Endothelial cell of umbilical vein (primary cell): ENCODE measurements at regions not wholly inside any gene's neighbourhood (a gene's known extent, or its start where the extent isn't known, plus 50 kb on each side); places are given as distances from the start of the nearest gene placed in this dataset.

ENCODE experiments used
- BruUV-seq: library from RNA; stranded (reverse); fragments of 400-500 nt; replicated peaks from 2 replicates; lab custom pipeline; 2021; lab: Mats Ljungman, UMichigan
- CTCF ChIA-PET: fragments of 300-600, 350-600 bp; sonication (Branson Sonifier 250); formaldehyde crosslinking; loops from one replicate; lab custom pipeline; 2021; ENCODE audit warnings: antibody characterized with exemption, inconsistent platforms; lab: Charles Lee
- POLR2A ChIA-PET: fragments of 300-600, 350-600 bp; sonication (Branson Sonifier 250); formaldehyde crosslinking; loops from one replicate; lab custom pipeline; 2021; ENCODE audit warnings: antibody characterized with exemption, inconsistent platforms; lab: Charles Lee
- DNase-seq: peaks from one replicate; pipeline ENCODE4 v3.0.0-alpha.2; 2011; ENCODE audit warnings: low read depth, low spot score
- FAIRE-seq: peaks from 2 replicates; lab custom pipeline; 2011; peaks lifted over from hg19 to GRCh38; lab: Jason Lieb, UNC
- H2AFZ ChIP-seq: 2 replicates; pipeline ENCODE4 v1.6.0; 2012; ENCODE audit warnings: low read depth, low read length, control low read depth, inconsistent platforms
- H3K27ac ChIP-seq: 2 replicates; pipeline ENCODE4 v1.5.1; 2011; ENCODE audit warnings: low read depth, mild to moderate bottlenecking, control low read depth, low read length, moderate library complexity; ENCODE audit not compliant: insufficient read depth
- H3K27me3 ChIP-seq, 2 experiments: 2 replicates each; pipeline versions ENCODE4 v1.6.0 to v1.6.1; 2011; ENCODE audit warnings: low read length in 2 of 2, mixed read lengths in 1 of 2; ENCODE audit not compliant: control insufficient read depth in 2 of 2, insufficient read depth in 2 of 2
- H3K36me3 ChIP-seq, 2 experiments: 2 replicates in 1 of 2; 3 replicates in 1 of 2; pipeline ENCODE4 v1.5.1; 2011; ENCODE audit warnings: low read length in 2 of 2, mild to moderate bottlenecking in 1 of 2, moderate library complexity in 1 of 2; ENCODE audit not compliant: control insufficient read depth in 2 of 2, insufficient read depth in 2 of 2; ENCODE audit errors: extremely low read depth in 1 of 2
- H3K4me1 ChIP-seq: 3 replicates; pipeline ENCODE4 v1.5.1; 2011; ENCODE audit warnings: mild to moderate bottlenecking, low read length; ENCODE audit not compliant: control insufficient read depth, insufficient read depth; ENCODE audit errors: extremely low read depth
- H3K4me2 ChIP-seq: 2 replicates; pipeline ENCODE4 v1.6.1; 2011; ENCODE audit warnings: low read length, control low read depth, mixed read lengths; ENCODE audit not compliant: insufficient read depth
- H3K4me3 ChIP-seq, 3 experiments: fragments of 200-600 bp in 1 of 3; sonication (generic), shearing (Covaris generic) in 1 of 3; replicated peaks in 1 of 3; 2 replicates each; pipeline ENCODE4 v1.5.1; 2011 to 2016; ENCODE audit warnings: control low read depth in 3 of 3, low read length in 3 of 3, mild to moderate bottlenecking in 2 of 3, inconsistent platforms in 1 of 3, low read depth in 1 of 3, moderate library complexity in 1 of 3; ENCODE audit not compliant: insufficient read depth in 1 of 3
- H3K79me2 ChIP-seq: 2 replicates; pipeline ENCODE4 v1.6.0; 2012; ENCODE audit warnings: low read length, inconsistent platforms; ENCODE audit not compliant: control insufficient read depth, insufficient read depth
- H3K9ac ChIP-seq: replicated peaks from 2 replicates; pipeline ENCODE3; 2011; ENCODE audit warnings: low read length, control low read depth; ENCODE audit not compliant: insufficient read depth; ENCODE audit errors: extremely low read depth
- H3K9me1 ChIP-seq: replicated peaks from 3 replicates; pipeline ENCODE4 v1.6.0; 2011; ENCODE audit warnings: mild to moderate bottlenecking, low read length; ENCODE audit not compliant: control insufficient read depth, insufficient read depth; ENCODE audit errors: extremely low read depth
- H3K9me3 ChIP-seq: replicated peaks from 2 replicates; pipeline ENCODE4 v1.5.1; 2012; ENCODE audit warnings: low read length, inconsistent platforms; ENCODE audit not compliant: control insufficient read depth, insufficient read depth
- H4K20me1 ChIP-seq: replicated peaks from 2 replicates; pipeline ENCODE3; 2011; ENCODE audit warnings: mild to moderate bottlenecking, low read length; ENCODE audit not compliant: control insufficient read depth, insufficient read depth; ENCODE audit errors: extremely low read depth
- EZH2 ChIP-seq: IDR thresholded peaks from 2 replicates; pipeline ENCODE4 v1.6.1; 2012; ENCODE audit warnings: borderline replicate concordance, low read depth, mild to moderate bottlenecking, moderate library complexity, low read length, inconsistent platforms; ENCODE audit not compliant: severe bottlenecking
- FOS ChIP-seq: IDR thresholded peaks from 2 replicates; pipeline ENCODE4 v1.6.1; 2011; ENCODE audit warnings: mild to moderate bottlenecking, low read length, moderate library complexity, borderline replicate concordance; ENCODE audit not compliant: insufficient read depth
- GATA2 ChIP-seq: IDR thresholded peaks from 2 replicates; pipeline ENCODE4 v1.7.0; 2011; ENCODE audit warnings: low read depth, mild to moderate bottlenecking, moderate library complexity, mixed read lengths, low read length; ENCODE audit not compliant: insufficient read length, insufficient read depth
- JUN ChIP-seq: IDR thresholded peaks from 2 replicates; pipeline ENCODE4 v1.6.1; 2011; ENCODE audit warnings: borderline replicate concordance, low read depth; ENCODE audit not compliant: insufficient read length, insufficient read depth
- MYC ChIP-seq: IDR thresholded peaks from one replicate; pipeline ENCODE4 v1.6.1; 2011; ENCODE audit warnings: mild to moderate bottlenecking, low read depth, low read length
- POLR2A ChIP-seq: IDR thresholded peaks from 2 replicates; pipeline ENCODE4 v1.6.1; 2012; ENCODE audit warnings: low read depth, mild to moderate bottlenecking, control low read depth, low read length
- POLR2AphosphoS5 ChIP-seq: IDR thresholded peaks from 2 replicates; pipeline ENCODE4 v1.6.1; 2012; ENCODE audit warnings: low read depth, mild to moderate bottlenecking, control low read depth, low read length, moderate library complexity; ENCODE audit not compliant: insufficient read depth
- dilution Hi-C: fragments of 300-500 bp; cut with MboI; formaldehyde crosslinking; loops from one replicate; pipeline ENCODE4 v1.15.0; 2019; ENCODE audit warnings: low sequenced_read_pairs; ENCODE audit not compliant: extremely low pct_ligation_motif_present
- intact Hi-C: fragments of 100-400 bp; cut with micrococcal nuclease; formaldehyde crosslinking; loops from one replicate; pipeline ENCODE4 v1.10.0; 2022
- TF ChIP-seq, protein P1 (sequence below): IDR thresholded peaks from 2 replicates; pipeline ENCODE4 v1.6.1; 2011; ENCODE audit not compliant: insufficient read depth, insufficient read length
- TF ChIP-seq, protein P2 (sequence below), 2 donors: IDR thresholded peaks; 1 replicate in 1 of 2; 2 replicates in 1 of 2; pipeline ENCODE4 v1.5.1; 2011; ENCODE audit warnings: low read length in 2 of 2, mild to moderate bottlenecking in 2 of 2, moderate library complexity in 2 of 2, control low read depth in 1 of 2, inconsistent platforms in 1 of 2, low read depth in 1 of 2; ENCODE audit not compliant: insufficient read depth in 1 of 2; ENCODE audit errors: extremely low read depth in 1 of 2

GRCh38 chr3:154662851-154663250, 232.9 kb upstream of the GPR149 start:
- H3K27ac ChIP-seq: no peak overlapping the region
- H4K20me1 ChIP-seq: no peaks in the 10 kb centered on the region
- H3K4me1 ChIP-seq: no peaks in the 10 kb centered on the region
- intact Hi-C loops (no loop called here), dilution Hi-C loops (no loop called here)
- H3K4me2 ChIP-seq: no peak overlapping the region
- H3K9me3 ChIP-seq: peaks cover 2% of the 10 kb centered on the region
- TF ChIP-seq GATA2: no peak
- no peak for TF ChIP-seq POLR2A
- TF ChIP-seq JUN: no peak
- no peak for TF ChIP-seq FOS
- TF ChIP-seq, protein P1, sequence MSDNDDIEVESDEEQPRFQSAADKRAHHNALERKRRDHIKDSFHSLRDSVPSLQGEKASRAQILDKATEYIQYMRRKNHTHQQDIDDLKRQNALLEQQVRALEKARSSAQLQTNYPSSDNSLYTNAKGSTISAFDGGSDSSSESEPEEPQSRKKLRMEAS: no peak
- TF ChIP-seq MYC: no peak
- no peaks in the 10 kb centered on the region for H3K9me1 ChIP-seq
- no peak overlapping the region for H2AFZ ChIP-seq
- H3K79me2 ChIP-seq: no peaks in the 10 kb centered on the region
- CTCF ChIA-PET: no interaction called here
- POLR2A ChIA-PET: no interaction called here
- no peak for DNase-seq
- no peaks in the 10 kb centered on the region for H3K36me3 ChIP-seq
- H3K27me3 ChIP-seq: no peaks in the 10 kb centered on the region
- no peak for FAIRE-seq
- H3K9ac ChIP-seq: no peak overlapping the region
- no peak overlapping the region for H3K4me3 ChIP-seq
- BruUV-seq: no TSS peak

DNA sequence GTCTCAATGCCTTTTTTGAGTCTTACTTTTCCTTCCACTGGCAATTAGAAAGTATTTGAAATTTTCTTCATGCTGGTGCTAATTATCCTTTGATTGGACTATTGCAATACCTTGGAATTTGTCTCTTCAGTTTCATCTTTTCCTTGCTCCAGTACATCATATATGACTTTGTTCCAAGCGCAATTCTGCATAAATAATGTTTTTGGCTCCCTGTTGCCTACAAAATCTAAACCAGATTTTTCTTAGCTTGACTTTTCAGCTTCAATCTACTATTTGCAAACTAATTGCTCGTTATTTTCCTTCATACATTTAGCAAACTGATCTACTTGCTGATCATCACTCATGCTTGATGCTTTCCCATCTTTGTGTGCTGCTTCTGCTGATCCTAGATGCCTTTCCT, 230.8 kb upstream of the GPR149 start:
- Histone ChIP-seq H3K27ac (no peak overlapping the region), H3K79me2 (no peaks in the 10 kb centered on the region), H3K9me3 (peaks cover 5% of the 10 kb centered on the region), H3K4me3 (no peak overlapping the region), H2AFZ (no peak overlapping the region), H3K4me1 (no peaks in the 10 kb centered on the region), H3K9ac (no peak overlapping the region), H3K36me3 (no peaks in the 10 kb centered on the region), H3K27me3 (no peaks in the 10 kb centered on the region), H4K20me1 (no peaks in the 10 kb centered on the region), H3K9me1 (no peaks in the 10 kb centered on the region), H3K4me2 (no peak overlapping the region)
- FAIRE-seq: no peak
- intact Hi-C loops (no loop called here), dilution Hi-C loops (no loop called here)
- TF ChIP-seq, protein P1: no peak
- TF ChIP-seq JUN: no peak
- TF ChIP-seq EZH2: no peak
- no peak for TF ChIP-seq POLR2AphosphoS5
- TF ChIP-seq MYC: no peak
- TF ChIP-seq GATA2: no peak
- TF ChIP-seq FOS: no peak
- TF ChIP-seq, protein P2, sequence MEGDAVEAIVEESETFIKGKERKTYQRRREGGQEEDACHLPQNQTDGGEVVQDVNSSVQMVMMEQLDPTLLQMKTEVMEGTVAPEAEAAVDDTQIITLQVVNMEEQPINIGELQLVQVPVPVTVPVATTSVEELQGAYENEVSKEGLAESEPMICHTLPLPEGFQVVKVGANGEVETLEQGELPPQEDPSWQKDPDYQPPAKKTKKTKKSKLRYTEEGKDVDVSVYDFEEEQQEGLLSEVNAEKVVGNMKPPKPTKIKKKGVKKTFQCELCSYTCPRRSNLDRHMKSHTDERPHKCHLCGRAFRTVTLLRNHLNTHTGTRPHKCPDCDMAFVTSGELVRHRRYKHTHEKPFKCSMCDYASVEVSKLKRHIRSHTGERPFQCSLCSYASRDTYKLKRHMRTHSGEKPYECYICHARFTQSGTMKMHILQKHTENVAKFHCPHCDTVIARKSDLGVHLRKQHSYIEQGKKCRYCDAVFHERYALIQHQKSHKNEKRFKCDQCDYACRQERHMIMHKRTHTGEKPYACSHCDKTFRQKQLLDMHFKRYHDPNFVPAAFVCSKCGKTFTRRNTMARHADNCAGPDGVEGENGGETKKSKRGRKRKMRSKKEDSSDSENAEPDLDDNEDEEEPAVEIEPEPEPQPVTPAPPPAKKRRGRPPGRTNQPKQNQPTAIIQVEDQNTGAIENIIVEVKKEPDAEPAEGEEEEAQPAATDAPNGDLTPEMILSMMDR (IDR thresholded peaks at IDR 0.05; ENCODE audit: extremely low read depth in 1 of 2, insufficient read depth in 1 of 2, low read depth in 1 of 2, low read length in 2 of 2): no peak
- POLR2A ChIA-PET: no interaction called here
- DNase-seq: no peak
- CTCF ChIA-PET: no interaction called here
- no TSS peak for BruUV-seq
